SU-DHL-6 (cell line): ENCODE measurements at regions not wholly inside any gene's neighbourhood (a gene's known extent, or its start where the extent isn't known, plus 50 kb on each side); places are given as distances from the start of the nearest gene placed in this dataset.

ENCODE experiments used
- EZH2phosphoT487 ChIP-seq: fragments of 200-600 bp; sonication (generic), shearing (Covaris generic); conservative IDR thresholded peaks from 2 replicates; pipeline ENCODE4 v1.6.1; 2018; ENCODE audit warnings: mild to moderate bottlenecking, antibody characterized with exemption, low read length, moderate library complexity, mixed read lengths
- TF ChIP-seq, protein P1 (sequence below): fragments of 200-600 bp; sonication (generic); IDR thresholded peaks from one replicate; pipeline ENCODE4 v1.5.1; 2017; ENCODE audit warnings: antibody characterized with exemption, mild to moderate bottlenecking, low read length, moderate library complexity; ENCODE audit not compliant: insufficient read depth, poor library complexity, severe bottlenecking

- TF ChIP-seq, protein P1, sequence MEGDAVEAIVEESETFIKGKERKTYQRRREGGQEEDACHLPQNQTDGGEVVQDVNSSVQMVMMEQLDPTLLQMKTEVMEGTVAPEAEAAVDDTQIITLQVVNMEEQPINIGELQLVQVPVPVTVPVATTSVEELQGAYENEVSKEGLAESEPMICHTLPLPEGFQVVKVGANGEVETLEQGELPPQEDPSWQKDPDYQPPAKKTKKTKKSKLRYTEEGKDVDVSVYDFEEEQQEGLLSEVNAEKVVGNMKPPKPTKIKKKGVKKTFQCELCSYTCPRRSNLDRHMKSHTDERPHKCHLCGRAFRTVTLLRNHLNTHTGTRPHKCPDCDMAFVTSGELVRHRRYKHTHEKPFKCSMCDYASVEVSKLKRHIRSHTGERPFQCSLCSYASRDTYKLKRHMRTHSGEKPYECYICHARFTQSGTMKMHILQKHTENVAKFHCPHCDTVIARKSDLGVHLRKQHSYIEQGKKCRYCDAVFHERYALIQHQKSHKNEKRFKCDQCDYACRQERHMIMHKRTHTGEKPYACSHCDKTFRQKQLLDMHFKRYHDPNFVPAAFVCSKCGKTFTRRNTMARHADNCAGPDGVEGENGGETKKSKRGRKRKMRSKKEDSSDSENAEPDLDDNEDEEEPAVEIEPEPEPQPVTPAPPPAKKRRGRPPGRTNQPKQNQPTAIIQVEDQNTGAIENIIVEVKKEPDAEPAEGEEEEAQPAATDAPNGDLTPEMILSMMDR, result no peak
- no peak for TF ChIP-seq EZH2phosphoT487
Measured at GRCh38 chr4:127357765-127358164, 275.0 kb upstream of the INTU start.
